ENCODE measurements at regions not wholly inside any gene's neighbourhood (a gene's known extent, or its start where the extent isn't known, plus 50 kb on each side); places are given as distances from the start of the nearest gene placed in this dataset.

DNA sequence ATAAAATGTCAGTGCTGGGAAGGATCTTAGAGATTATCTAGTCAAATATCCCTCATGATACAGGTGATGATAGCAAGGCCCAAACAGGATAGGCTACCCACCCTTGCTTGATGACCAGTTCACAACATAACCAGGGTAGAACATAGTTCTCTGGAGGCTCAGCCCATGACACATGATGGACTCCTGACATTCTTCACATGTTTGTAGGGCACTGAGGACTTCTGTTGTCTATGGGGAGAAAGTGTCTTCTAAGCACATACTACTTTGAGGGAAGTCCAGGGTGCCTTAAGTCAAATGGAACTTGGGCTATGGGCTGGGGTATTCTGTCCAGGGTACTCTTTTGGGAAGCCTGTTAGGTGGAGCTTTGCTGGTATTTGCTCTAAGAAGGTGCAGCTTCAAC is 148.9 kb downstream of the GLUL start:
- TF ChIP-seq POLR2A (IDR thresholded peaks at IDR 0.05; ENCODE audit: low read depth, low read length) (no peak), POLR2AphosphoS5 (IDR thresholded peaks at IDR 0.05; ENCODE audit: low read depth, low read length) (no peak), TAF1 (IDR thresholded peaks at IDR 0.05; ENCODE audit: low read depth, low read length) (no peak), POU2F2 (IDR thresholded peaks at IDR 0.05; ENCODE audit: low read depth, low read length) (no peak)
